Cardiac muscle cell (in vitro differentiated cells and primary cell): ENCODE measurements at regions not wholly inside any gene's neighbourhood (a gene's known extent, or its start where the extent isn't known, plus 50 kb on each side); places are given as distances from the start of the nearest gene placed in this dataset.
A peak's percentile ranks its signal among the peaks of the same experiment; 100 is the strongest.

Source experiments
- DNase-seq, 2 donors: peaks; one replicate each; pipeline versions ENCODE4 v3.0.0 to v3.0.0-alpha.2; 2010 to 2017; ENCODE audit warnings: low read depth in 1 of 2, low spot score in 1 of 2
- H3K27ac ChIP-seq: fragments of 200-600 bp; sonication (generic); 2 replicates; pipeline ENCODE4 v1.5.1; 2016
- H3K27me3 ChIP-seq: fragments of 200-600 bp; sonication (generic); 2 replicates; pipeline ENCODE4 v1.6.0; 2016; ENCODE audit warnings: control low read depth
- H3K36me3 ChIP-seq: fragments of 200-600 bp; sonication (generic); 2 replicates; pipeline ENCODE4 v1.5.1; 2016; ENCODE audit warnings: control low read depth
- H3K4me1 ChIP-seq: fragments of 200-600 bp; sonication (generic); 2 replicates; pipeline ENCODE4 v1.8.1; 2017; ENCODE audit warnings: low read depth, mild to moderate bottlenecking, mixed run types
- H3K4me3 ChIP-seq: fragments of 200-600 bp; sonication (generic); 2 replicates; pipeline ENCODE4 v1.5.1; 2016; ENCODE audit warnings: mild to moderate bottlenecking
- H3K9me3 ChIP-seq: fragments of 200-600 bp; sonication (generic); 2 replicates; pipeline ENCODE4 v1.5.1; 2017; ENCODE audit warnings: low read depth, mild to moderate bottlenecking, control low read depth
- TF ChIP-seq, protein P1 (sequence below): IDR thresholded peaks from 2 replicates; pipeline ENCODE4 v1.5.1; 2012; ENCODE audit warnings: low read depth, mild to moderate bottlenecking, low read length

DNA sequence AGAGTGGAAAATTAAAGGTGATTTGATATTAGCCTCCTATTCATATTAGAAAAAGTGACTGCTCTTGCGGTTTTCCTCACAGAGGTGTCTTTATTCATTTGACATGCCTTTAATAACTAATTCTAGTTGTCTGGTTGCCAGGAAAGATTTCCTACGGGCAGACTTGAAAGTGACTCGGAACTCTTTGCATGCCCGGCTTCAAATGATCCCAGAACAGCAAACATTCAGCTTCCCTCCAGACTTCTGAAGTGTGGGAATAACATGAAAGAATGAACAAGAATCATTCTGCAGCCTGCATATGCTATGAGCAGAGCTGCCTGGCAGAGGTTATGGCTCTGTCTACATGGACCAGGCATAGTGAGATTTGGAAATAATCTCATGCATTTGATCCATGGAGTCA lies 89.6 kb upstream of the PKDCC start:
- Histone ChIP-seq H3K9me3 (no peaks in the 10 kb centered on the region), H3K27ac (no peak overlapping the region), H3K4me1 (peaks cover 25% of the 10 kb centered on the region), H3K27me3 (no peaks in the 10 kb centered on the region), H3K36me3 (no peaks in the 10 kb centered on the region), H3K4me3 (no peak overlapping the region)
- TF ChIP-seq, protein P1, sequence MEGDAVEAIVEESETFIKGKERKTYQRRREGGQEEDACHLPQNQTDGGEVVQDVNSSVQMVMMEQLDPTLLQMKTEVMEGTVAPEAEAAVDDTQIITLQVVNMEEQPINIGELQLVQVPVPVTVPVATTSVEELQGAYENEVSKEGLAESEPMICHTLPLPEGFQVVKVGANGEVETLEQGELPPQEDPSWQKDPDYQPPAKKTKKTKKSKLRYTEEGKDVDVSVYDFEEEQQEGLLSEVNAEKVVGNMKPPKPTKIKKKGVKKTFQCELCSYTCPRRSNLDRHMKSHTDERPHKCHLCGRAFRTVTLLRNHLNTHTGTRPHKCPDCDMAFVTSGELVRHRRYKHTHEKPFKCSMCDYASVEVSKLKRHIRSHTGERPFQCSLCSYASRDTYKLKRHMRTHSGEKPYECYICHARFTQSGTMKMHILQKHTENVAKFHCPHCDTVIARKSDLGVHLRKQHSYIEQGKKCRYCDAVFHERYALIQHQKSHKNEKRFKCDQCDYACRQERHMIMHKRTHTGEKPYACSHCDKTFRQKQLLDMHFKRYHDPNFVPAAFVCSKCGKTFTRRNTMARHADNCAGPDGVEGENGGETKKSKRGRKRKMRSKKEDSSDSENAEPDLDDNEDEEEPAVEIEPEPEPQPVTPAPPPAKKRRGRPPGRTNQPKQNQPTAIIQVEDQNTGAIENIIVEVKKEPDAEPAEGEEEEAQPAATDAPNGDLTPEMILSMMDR, result no peak
- DNase-seq, result no peak

DNA sequence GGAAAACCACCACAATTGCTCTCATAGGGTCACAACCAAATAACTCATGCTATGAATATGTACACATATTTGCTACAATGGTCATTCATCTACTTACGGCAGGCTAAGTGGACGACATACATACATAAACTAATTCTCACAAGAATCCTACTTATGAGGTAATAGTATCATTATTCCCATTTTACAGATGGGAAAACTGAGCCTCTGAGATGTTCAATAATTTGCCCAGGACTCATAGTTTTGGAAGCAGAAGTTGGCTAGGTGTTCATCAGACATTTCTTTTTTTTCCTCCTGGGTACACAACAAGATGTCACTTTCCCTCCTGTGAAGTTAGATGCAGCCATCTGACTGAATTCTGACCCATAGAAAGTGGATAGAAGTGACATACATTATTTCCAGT lies 89.0 kb upstream of the PKDCC start:
- no peak for DNase-seq
- Histone ChIP-seq H3K4me3 (no peak overlapping the region), H3K36me3 (no peaks in the 10 kb centered on the region), H3K9me3 (no peaks in the 10 kb centered on the region), H3K4me1 (peaks cover 30% of the 10 kb centered on the region), H3K27ac (no peak overlapping the region), H3K27me3 (no peaks in the 10 kb centered on the region)
- TF ChIP-seq, protein P1, result no peak

DNA sequence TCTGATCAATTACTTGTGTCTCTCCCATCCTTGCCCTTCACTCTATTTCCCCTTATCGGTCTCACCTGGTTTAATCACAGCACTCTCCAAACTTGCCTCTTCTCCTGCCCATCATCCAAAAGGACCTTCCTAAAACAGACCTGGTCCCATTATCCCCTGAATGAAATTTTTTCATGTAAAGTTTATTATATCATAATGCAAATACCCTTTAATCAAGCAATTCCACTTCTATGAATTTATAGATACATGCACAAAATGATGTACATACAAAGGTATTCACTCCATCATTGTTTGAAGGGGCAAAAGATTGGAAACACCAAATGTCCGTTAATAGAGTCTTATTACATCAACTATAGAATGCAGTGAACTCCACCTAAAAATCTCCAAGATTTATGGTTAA lies 88.1 kb upstream of the PKDCC start:
- TF ChIP-seq, protein P1, result no peak
- Histone ChIP-seq H3K4me1 (peaks cover 38% of the 10 kb centered on the region), H3K27me3 (no peaks in the 10 kb centered on the region), H3K27ac (no peak overlapping the region), H3K9me3 (no peaks in the 10 kb centered on the region), H3K36me3 (no peaks in the 10 kb centered on the region), H3K4me3 (no peak overlapping the region)
- DNase-seq, result no peak

DNA sequence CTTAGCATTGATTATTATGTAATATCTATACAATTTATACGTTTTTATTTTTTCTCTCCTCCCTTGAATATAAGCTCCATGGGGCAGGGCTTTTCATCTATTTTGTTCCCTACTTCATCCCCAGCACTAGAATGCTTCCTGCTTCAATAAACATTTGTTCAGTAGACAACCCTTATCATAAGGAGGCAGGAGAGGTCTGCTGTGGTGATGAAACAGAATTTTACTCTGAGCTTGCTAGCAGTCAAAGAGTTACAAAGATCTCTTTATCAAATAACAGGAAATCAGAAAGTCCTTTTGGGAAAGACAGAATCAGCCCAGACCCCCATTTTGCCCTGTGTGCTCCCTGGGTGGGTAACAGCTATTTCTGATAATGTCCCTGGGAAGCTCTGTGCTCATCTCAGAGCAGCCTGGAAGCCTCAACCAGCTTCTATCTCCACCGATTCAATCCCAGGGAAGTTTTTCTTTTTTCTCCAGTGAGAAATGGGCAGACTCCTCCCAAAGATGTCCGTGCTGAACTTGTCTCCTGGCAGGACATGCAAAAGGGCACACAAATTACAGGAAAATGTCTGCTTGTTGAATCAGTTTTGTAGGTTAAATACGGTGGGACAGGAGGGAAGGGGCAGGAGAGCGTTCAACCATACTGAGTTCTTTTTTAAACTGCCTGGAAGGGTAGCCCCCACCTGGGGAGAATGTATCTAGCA lies 84.7 kb upstream of the PKDCC start:
- peaks cover 26% of the 10 kb centered on the region for H3K4me1 ChIP-seq
- no peaks in the 10 kb centered on the region for H3K9me3 ChIP-seq
- H3K36me3 ChIP-seq, result no peaks in the 10 kb centered on the region
- no peak overlapping the region for H3K4me3 ChIP-seq
- H3K27me3 ChIP-seq, result no peaks in the 10 kb centered on the region
- peak overlapping the region; percentile 78 for H3K27ac ChIP-seq
- DNase-seq, result peak in 1 of 2 donors; percentile 56
- TF ChIP-seq, protein P1, result no peak

DNA sequence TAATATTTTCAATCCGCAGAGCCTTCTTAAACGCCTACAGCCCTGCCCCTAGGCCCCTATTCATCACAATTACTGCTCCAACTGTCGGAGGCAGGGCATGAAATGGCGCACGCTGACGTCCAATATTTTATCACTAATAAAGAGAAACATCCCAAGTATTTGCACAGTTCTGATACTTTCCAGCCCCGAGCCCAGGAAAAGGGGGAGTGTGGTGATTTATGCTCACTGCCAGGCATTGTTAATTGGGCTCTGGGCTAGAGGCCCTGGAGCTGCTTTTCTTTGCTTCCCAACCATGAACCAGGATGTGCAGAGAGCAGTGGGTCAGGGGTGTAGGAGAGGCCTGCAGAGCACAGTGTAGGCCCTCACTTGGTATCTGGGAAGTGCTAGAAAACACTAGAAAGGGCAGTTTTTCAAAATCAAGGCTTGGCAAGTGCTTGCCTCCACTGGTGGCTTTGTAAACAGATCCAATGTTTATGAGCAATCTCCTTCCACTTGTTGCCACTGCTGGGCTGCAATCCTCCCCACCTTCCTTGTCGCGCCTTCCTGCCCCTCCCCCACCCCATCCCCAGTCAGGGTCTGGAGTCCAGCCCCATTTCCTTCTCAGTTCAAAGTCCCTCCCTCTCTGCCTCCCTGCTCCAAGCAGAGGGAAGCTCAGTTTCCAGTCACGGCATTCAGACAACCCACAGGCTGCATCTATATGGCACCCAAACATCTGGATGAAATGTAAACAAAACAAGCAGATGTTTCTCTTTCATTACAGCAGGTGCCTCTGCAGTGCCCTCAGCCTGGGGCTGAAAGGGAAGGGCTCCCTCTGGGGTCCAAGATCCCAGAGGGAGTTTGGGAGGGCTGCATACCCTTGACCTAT lies 83.9 kb upstream of the PKDCC start:
- Histone ChIP-seq H3K4me1 (peaks cover 26% of the 10 kb centered on the region), H3K4me3 (no peak overlapping the region), H3K27ac (peak overlapping the region; percentile 78), H3K27me3 (no peaks in the 10 kb centered on the region), H3K9me3 (no peaks in the 10 kb centered on the region), H3K36me3 (no peaks in the 10 kb centered on the region)
- DNase-seq, result peak; percentile 58 to 92
- TF ChIP-seq, protein P1, result no peak
